ENCODE measurements at regions not wholly inside any gene's neighbourhood (a gene's known extent, or its start where the extent isn't known, plus 50 kb on each side); places are given as distances from the start of the nearest gene placed in this dataset.

DNA sequence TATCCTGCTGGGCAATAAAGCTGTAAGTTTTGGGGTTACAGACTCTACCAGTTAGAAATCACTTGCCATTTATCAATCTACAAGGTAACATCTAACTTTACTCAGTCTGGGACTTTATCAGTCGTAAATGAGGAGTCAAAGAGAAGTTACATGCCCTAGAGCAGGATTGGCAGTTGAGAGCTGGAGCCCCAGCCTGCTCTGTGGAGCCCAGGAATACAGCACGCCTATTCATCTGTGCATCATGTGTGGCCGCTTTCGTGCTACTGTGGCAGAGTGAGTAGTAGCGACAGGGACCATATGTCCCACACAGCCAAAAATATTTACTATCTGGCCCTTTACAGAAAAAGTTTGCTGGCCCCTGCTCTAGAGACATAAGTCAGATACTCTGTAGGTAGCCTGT, 152.5 kb upstream of the NTRK2 start:
- no peak overlapping the region for H4K91ac ChIP-seq (ENCODE audit: insufficient read depth, low read depth, low read length)
- H3K9me1 ChIP-seq (ENCODE audit: insufficient read depth, low read length) = no peaks in the 10 kb centered on the region
- no peak overlapping the region for H4K5ac ChIP-seq (ENCODE audit: low read depth, low read length)
- no peaks in the 10 kb centered on the region for H3K79me1 ChIP-seq (ENCODE audit: low read depth in 1 of 2, low read length in 2 of 2)
- POLR2A ChIA-PET (ENCODE audit: unreplicated experiment) = no interaction called here
- no peak overlapping the region for H2BK120ac ChIP-seq (ENCODE audit: low read depth, low read length)
- in situ Hi-C loops (cut with MboI; ENCODE audit: low sequenced_read_pairs) (no loop called here), intact Hi-C loops (cut with micrococcal nuclease) (no loop called here), dilution Hi-C loops (cut with HindIII; ENCODE audit: low sequenced_read_pairs, unreplicated experiment) (no loop called here)
- TF ChIP-seq, protein P1, sequence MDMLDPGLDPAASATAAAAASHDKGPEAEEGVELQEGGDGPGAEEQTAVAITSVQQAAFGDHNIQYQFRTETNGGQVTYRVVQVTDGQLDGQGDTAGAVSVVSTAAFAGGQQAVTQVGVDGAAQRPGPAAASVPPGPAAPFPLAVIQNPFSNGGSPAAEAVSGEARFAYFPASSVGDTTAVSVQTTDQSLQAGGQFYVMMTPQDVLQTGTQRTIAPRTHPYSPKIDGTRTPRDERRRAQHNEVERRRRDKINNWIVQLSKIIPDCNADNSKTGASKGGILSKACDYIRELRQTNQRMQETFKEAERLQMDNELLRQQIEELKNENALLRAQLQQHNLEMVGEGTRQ (IDR thresholded peaks at IDR 0.05; ENCODE audit: low read depth, low read length) = no peak
- no peak for TF ChIP-seq POLR2A (IDR thresholded peaks at IDR 0.05; ENCODE audit: low read depth, low read length)
- no peak for TF ChIP-seq BHLHE40 (IDR thresholded peaks at IDR 0.05; ENCODE audit: low read depth, low read length)
- TF ChIP-seq RFX5 (IDR thresholded peaks at IDR 0.05; ENCODE audit: low read depth, low read length) = no peak
- TF ChIP-seq NFE2L2 (IDR thresholded peaks at IDR 0.05; ENCODE audit: low read depth, low read length) = no peak
- TF ChIP-seq, protein P2, sequence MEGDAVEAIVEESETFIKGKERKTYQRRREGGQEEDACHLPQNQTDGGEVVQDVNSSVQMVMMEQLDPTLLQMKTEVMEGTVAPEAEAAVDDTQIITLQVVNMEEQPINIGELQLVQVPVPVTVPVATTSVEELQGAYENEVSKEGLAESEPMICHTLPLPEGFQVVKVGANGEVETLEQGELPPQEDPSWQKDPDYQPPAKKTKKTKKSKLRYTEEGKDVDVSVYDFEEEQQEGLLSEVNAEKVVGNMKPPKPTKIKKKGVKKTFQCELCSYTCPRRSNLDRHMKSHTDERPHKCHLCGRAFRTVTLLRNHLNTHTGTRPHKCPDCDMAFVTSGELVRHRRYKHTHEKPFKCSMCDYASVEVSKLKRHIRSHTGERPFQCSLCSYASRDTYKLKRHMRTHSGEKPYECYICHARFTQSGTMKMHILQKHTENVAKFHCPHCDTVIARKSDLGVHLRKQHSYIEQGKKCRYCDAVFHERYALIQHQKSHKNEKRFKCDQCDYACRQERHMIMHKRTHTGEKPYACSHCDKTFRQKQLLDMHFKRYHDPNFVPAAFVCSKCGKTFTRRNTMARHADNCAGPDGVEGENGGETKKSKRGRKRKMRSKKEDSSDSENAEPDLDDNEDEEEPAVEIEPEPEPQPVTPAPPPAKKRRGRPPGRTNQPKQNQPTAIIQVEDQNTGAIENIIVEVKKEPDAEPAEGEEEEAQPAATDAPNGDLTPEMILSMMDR (conservative IDR thresholded peaks at IDR 0.05; ENCODE audit: low read depth, low read length) = no peak
- TF ChIP-seq CEBPB (IDR thresholded peaks at IDR 0.05; ENCODE audit: low read depth, low read length) = no peak
- TF ChIP-seq RAD21 (IDR thresholded peaks at IDR 0.05; ENCODE audit: low read length) = no peak
- no peak overlapping the region for H3K4ac ChIP-seq (ENCODE audit: low read depth, low read length)
- H2BK5ac ChIP-seq (ENCODE audit: low read depth, low read length, poor library complexity, severe bottlenecking) = no peak overlapping the region
- peaks cover 4% of the 10 kb centered on the region for H3K9me3 ChIP-seq (ENCODE audit: control insufficient read depth, insufficient read depth, low read length)
- no peak overlapping the region for H2AK5ac ChIP-seq (ENCODE audit: low read depth, low read length)
- no peak overlapping the region for H2AK9ac ChIP-seq (replicated peaks; ENCODE audit: low read depth, low read length, poor library complexity)
- DNase-seq = no peak
- H3K9ac ChIP-seq (ENCODE audit: low read depth, low read length) = no peak overlapping the region
- no peak overlapping the region for H2BK20ac ChIP-seq (ENCODE audit: low read depth, low read length)
- no peak overlapping the region for H3K27ac ChIP-seq (ENCODE audit: insufficient read depth, low read length)
- H3K4me3 ChIP-seq (ENCODE audit: insufficient read depth, low read depth, low read length) = no peak overlapping the region
- no peaks in the 10 kb centered on the region for H3K27me3 ChIP-seq (ENCODE audit: control insufficient read depth, insufficient read depth, low read length)
- ATAC-seq (ENCODE audit: low read depth) = no peak
- H2BK15ac ChIP-seq (ENCODE audit: low read depth, low read length) = no peak overlapping the region
- H3K36me3 ChIP-seq (ENCODE audit: control insufficient read depth, insufficient read depth, low read length) = no peaks in the 10 kb centered on the region
- H2AFZ ChIP-seq (replicated peaks; ENCODE audit: low read length, poor library complexity) = no peak overlapping the region
- H3K4me2 ChIP-seq (ENCODE audit: low read depth, low read length) = no peak overlapping the region
- no CpG with 5 or more reads among the region's 5 CpGs for WGBS, 2 experiments (ENCODE audit: extremely low coverage in 2 of 2, insufficient read length in 1 of 2)
- no peak overlapping the region for H3K56ac ChIP-seq (ENCODE audit: extremely low read depth, insufficient read depth, low read length)
- H3K4me1 ChIP-seq (ENCODE audit: control insufficient read depth, insufficient read depth, low read length) = no peaks in the 10 kb centered on the region
- no peak overlapping the region for H3K14ac ChIP-seq (replicated peaks; ENCODE audit: low read depth, low read length)
- H4K20me1 ChIP-seq (ENCODE audit: insufficient read depth, low read length) = no peaks in the 10 kb centered on the region
- no TSS peak for BruUV-seq (replicated peaks)
- H3K18ac ChIP-seq (ENCODE audit: low read depth, low read length) = no peak overlapping the region
- H4K8ac ChIP-seq (ENCODE audit: low read depth in 2 of 2, low read length in 2 of 2) = no peak overlapping the region
- CTCF ChIA-PET = no interaction called here
- H3K23ac ChIP-seq (ENCODE audit: low read depth, low read length) = no peak overlapping the region

Data from IMR-90 (cell line).